ES-I3 (cell line): ENCODE measurements at regions not wholly inside any gene's neighbourhood (a gene's known extent, or its start where the extent isn't known, plus 50 kb on each side); places are given as distances from the start of the nearest gene placed in this dataset.

Source experiments
- H3K36me3 ChIP-seq: 2 replicates; pipeline ENCODE4 v1.6.1; 2013; ENCODE audit warnings: mild to moderate bottlenecking, low read length, control low read depth, moderate library complexity; ENCODE audit not compliant: insufficient read depth
- H3K4me1 ChIP-seq: 2 replicates; pipeline ENCODE4 v1.6.1; 2013; ENCODE audit warnings: mild to moderate bottlenecking, control low read depth, low read length; ENCODE audit not compliant: insufficient read depth
- H3K9ac ChIP-seq: 2 replicates; pipeline ENCODE4 v1.6.1; 2013; ENCODE audit warnings: low read depth, mild to moderate bottlenecking, low read length, moderate library complexity
- H3K9me3 ChIP-seq: 2 replicates; pipeline ENCODE4 v1.6.1; 2013; ENCODE audit warnings: mild to moderate bottlenecking, low read length, moderate library complexity; ENCODE audit not compliant: control insufficient read depth, insufficient read depth

DNA sequence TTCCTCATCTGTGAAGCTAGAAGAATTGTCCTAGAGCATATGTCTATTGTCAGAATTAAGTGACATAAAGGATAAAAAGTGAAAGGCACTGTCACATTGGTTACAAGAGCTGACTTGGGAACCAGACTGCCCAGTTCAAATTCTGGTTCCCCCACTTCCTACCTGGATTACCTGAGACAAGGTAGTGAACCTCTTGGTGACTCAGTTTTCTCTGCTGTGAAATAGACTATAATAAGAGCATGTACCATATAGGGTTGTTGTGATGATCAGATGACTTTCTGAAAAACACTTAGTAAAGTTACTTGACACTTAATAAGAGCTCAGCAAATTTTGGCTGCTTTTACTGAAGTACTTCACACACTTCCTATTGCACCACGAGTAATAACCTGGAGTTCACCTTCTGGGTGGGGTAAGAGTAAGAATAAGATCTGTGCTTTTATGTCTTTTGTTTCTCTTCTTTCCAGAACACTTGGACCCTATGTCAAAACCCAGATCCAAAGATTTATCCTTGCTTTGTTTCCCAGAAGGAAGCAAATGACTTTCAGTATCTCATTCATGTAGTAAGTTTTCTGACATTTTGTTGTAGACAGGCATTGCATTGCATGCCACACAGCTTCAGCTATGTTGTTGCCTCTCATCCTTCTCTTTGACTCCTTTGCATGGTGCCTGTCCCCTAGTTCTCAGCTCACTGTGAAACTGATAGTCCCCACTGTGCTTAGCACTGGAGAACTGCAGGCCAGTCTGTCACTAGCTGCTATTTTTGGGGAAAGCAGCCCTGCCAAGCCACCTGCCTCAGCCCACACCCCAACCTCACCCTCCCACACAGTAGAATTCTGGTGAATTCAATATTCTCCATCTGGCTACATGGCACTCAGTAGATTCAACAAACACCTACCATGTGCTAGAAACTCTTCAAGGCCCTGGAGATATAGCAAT is 121.8 kb upstream of the POU2AF2 start:
- no peaks in the 10 kb centered on the region for H3K9me3 ChIP-seq
- no peaks in the 10 kb centered on the region for H3K36me3 ChIP-seq
- no peak overlapping the region for H3K9ac ChIP-seq
- no peaks in the 10 kb centered on the region for H3K4me1 ChIP-seq

DNA sequence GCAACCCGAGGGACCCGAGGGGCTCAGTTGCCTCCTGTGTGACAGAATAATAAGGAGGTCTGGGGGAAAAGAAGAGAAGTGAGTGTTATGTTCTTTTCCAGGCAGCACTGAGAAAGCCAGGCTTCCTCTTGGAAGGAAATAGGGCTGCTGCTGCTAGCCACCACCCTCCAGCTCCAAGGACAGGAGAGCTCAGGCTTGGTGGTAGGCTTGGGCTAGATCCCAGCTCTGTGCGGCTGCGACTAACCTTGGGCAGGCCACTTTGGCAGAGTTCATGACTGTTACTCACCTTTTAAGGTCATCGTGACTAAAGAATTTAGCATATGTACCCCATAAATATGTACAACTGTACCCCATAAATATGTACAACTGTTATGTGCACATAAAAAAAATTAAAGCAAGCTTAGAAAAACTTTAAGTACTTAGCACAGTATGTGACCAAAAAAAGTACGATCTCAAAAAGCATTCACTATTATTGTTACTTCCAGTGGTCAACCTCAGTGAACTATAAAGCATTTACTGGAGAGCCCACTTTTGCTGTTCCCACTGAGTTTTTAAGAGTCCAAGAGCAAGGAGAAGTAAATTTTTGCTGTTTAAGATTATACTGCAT is 124.7 kb upstream of the POU2AF2 start:
- Histone ChIP-seq H3K9me3 (no peaks in the 10 kb centered on the region), H3K36me3 (no peaks in the 10 kb centered on the region), H3K9ac (no peak overlapping the region), H3K4me1 (no peaks in the 10 kb centered on the region)

- Histone ChIP-seq H3K4me1 (no peaks in the 10 kb centered on the region), H3K36me3 (no peaks in the 10 kb centered on the region), H3K9me3 (no peaks in the 10 kb centered on the region), H3K9ac (no peak overlapping the region)
These were observed 125.4 kb upstream of the POU2AF2 start for GRCh38 chr11:111120161-111120560.

- Histone ChIP-seq H3K4me1 (no peaks in the 10 kb centered on the region), H3K9ac (no peak overlapping the region), H3K9me3 (no peaks in the 10 kb centered on the region), H3K36me3 (no peaks in the 10 kb centered on the region)
These were observed 125.8 kb upstream of the POU2AF2 start for GRCh38 chr11:111119751-111120150.

DNA sequence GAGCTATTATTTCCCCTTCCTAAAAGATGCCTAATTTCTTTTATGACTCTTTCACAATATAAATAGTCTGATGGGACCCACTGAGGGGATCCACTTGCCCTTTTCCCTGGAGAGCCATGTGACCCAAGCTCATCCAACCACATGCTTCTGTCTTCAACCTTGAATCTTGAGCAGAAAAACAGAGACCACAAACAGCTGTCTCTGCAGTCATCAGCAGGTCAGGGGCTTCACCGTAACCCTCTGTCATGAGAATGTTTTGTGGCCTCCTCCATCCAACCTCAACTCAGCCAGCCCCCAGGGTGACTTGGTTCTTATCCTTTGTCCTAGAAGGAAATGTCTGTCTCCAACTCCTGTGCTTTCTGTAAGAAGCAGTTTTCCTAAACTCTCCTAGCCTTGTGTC is 129.6 kb upstream of the POU2AF2 start:
- Histone ChIP-seq H3K4me1 (no peaks in the 10 kb centered on the region), H3K9me3 (no peaks in the 10 kb centered on the region), H3K9ac (no peak overlapping the region), H3K36me3 (no peaks in the 10 kb centered on the region)

GRCh38 chr11:111114091-111114490 is 131.4 kb upstream of the POU2AF2 start:
- Histone ChIP-seq H3K36me3 (no peaks in the 10 kb centered on the region), H3K4me1 (no peaks in the 10 kb centered on the region), H3K9me3 (no peaks in the 10 kb centered on the region), H3K9ac (no peak overlapping the region)

DNA sequence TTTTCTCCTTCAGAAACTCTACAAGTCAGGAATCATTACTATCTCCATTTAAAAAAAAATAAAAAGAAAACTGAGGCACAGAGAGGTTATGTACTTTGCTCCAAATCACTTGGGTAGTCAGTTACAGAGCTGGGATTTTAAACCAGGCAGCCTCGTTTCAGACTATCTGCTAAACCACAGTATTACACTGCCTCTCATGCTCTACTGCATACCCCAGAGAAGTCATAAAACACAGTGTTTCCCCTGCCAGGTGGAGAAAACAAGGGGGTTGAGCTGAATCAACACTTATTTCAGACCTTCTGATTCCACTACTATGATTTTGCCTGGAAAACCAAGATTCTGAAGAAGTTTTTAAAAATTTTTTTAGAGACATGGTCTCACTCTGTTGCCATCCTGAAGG is 132.9 kb upstream of the POU2AF2 start:
- Histone ChIP-seq H3K9me3 (no peaks in the 10 kb centered on the region), H3K4me1 (no peaks in the 10 kb centered on the region), H3K36me3 (no peaks in the 10 kb centered on the region), H3K9ac (no peak overlapping the region)

DNA sequence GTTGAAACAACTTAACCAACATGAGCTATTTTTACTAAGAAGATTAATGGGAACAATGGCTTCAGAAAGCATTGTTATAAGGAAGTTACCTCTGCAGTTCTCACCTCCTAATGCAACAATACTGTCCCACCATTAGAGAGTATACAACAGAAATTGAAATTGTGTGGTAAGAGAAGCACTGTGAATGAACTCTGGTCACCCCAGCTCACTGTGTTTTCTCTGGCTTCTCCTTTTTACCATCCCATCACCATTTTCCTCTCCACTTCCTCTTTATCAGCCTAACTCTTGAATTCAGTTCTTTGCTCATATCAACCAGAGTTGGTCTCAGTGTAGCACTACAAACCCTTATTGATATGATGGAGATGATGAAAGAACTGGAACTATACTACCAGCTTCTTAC is 138.0 kb upstream of the POU2AF2 start:
- H3K36me3 ChIP-seq: no peaks in the 10 kb centered on the region
- no peak overlapping the region for H3K9ac ChIP-seq
- no peaks in the 10 kb centered on the region for H3K9me3 ChIP-seq
- H3K4me1 ChIP-seq: peaks cover 5% of the 10 kb centered on the region; the same call in 1 of the 2 replicates

DNA sequence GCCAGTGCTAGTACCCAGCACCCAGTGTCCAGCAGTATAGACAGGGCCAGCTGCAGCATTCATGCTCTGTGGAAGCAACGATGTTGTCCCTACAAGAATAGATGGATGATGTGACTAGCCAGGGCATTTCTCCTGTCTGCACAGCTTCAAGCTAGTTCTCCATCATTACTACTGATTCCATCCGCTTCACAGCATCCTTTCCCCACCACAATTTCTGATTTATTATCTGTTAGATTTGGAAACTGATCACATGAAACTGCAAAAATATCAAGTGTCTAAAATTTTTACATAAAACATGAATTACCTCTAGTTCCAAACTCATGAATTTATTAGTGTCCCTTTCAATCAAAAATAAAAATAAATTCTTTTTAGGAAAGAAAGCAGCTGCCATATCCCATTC is 138.9 kb upstream of the POU2AF2 start:
- Histone ChIP-seq H3K36me3 (no peaks in the 10 kb centered on the region), H3K9ac (no peak overlapping the region), H3K4me1 (peaks cover 5% of the 10 kb centered on the region; the same call in 1 of the 2 replicates), H3K9me3 (no peaks in the 10 kb centered on the region)

- peaks cover 5% of the 10 kb centered on the region; the same call in 1 of the 2 replicates for H3K4me1 ChIP-seq
- no peaks in the 10 kb centered on the region for H3K36me3 ChIP-seq
- H3K9ac ChIP-seq: no peak overlapping the region
- no peaks in the 10 kb centered on the region for H3K9me3 ChIP-seq
These were observed 140.0 kb upstream of the POU2AF2 start for GRCh38 chr11:111105566-111105965.

GRCh38 chr11:111104185-111104584 is 141.3 kb upstream of the POU2AF2 start:
- Histone ChIP-seq H3K4me1 (peaks cover 5% of the 10 kb centered on the region; the same call in 1 of the 2 replicates), H3K36me3 (no peaks in the 10 kb centered on the region), H3K9ac (no peak overlapping the region), H3K9me3 (no peaks in the 10 kb centered on the region)

GRCh38 chr11:111101881-111102280 is 143.6 kb upstream of the POU2AF2 start:
- H3K36me3 ChIP-seq: no peaks in the 10 kb centered on the region
- H3K9ac ChIP-seq: no peak overlapping the region
- no peaks in the 10 kb centered on the region for H3K9me3 ChIP-seq
- peaks cover 5% of the 10 kb centered on the region; the same call in 1 of the 2 replicates for H3K4me1 ChIP-seq

- Histone ChIP-seq H3K9me3 (no peaks in the 10 kb centered on the region), H3K9ac (no peak overlapping the region), H3K4me1 (peaks cover 2% of the 10 kb centered on the region; the same call in 1 of the 2 replicates), H3K36me3 (no peaks in the 10 kb centered on the region)
These were observed 146.4 kb upstream of the POU2AF2 start for GRCh38 chr11:111099028-111099713.

- Histone ChIP-seq H3K36me3 (no peaks in the 10 kb centered on the region), H3K4me1 (no peaks in the 10 kb centered on the region), H3K9ac (no peak overlapping the region), H3K9me3 (no peaks in the 10 kb centered on the region)
These were observed 147.4 kb upstream of the POU2AF2 start for GRCh38 chr11:111098091-111098490.
